ENCODE measurements at regions not wholly inside any gene's neighbourhood (a gene's known extent, or its start where the extent isn't known, plus 50 kb on each side); places are given as distances from the start of the nearest gene placed in this dataset.

DNA sequence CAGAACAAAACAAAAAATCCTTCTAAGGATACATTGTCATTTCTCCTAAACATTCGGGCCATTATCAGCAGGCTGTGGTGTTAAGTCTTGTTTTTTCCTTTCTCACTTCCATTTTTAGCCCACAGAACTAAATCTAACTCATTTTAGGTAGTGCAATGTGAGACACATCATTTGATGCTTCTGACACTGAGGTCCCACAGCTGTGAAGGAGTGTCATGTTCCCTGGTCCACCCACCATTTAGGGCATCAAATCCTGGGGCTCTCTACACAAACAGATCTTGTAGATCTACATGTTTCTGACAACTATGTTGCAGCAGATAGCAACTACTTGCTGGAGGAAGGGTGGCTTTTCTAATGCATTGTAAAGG is 232.5 kb upstream of the IGFBP3 start:
- TF ChIP-seq EZH2 (IDR thresholded peaks at IDR 0.05; ENCODE audit: insufficient read depth, poor library complexity, severe bottlenecking) = no peak
- TF ChIP-seq EZH2phosphoT487 (IDR thresholded peaks at IDR 0.05; ENCODE audit: insufficient read depth, low read depth) = no peak

Data from GM23248 (cell line).